GM23338 (cell line): ENCODE measurements at regions not wholly inside any gene's neighbourhood (a gene's known extent, or its start where the extent isn't known, plus 50 kb on each side); places are given as distances from the start of the nearest gene placed in this dataset.

Experiments
- CTCF ChIP-seq, 2 experiments: fragments of 200-600 bp in 1 of 2; sonication (generic) in 1 of 2; conservative IDR thresholded peaks; 2 replicates each; pipeline versions ENCODE4 v1.5.1 to v1.6.1; 2016 to 2017; ENCODE audit warnings: antibody characterized with exemption in 2 of 2, low read depth in 2 of 2, mild to moderate bottlenecking in 2 of 2, moderate library complexity in 1 of 2
- EZH2 ChIP-seq: fragments of 200-600 bp; sonication (generic); IDR thresholded peaks from one replicate; pipeline ENCODE4 v1.8.0; 2017; ENCODE audit warnings: antibody characterized with exemption, mild to moderate bottlenecking, low read depth; ENCODE audit not compliant: unreplicated experiment
- EZH2phosphoT487 ChIP-seq: fragments of 200-600 bp; sonication (generic); IDR thresholded peaks from one replicate; pipeline ENCODE4 v1.8.1; 2018; ENCODE audit warnings: antibody characterized with exemption; ENCODE audit not compliant: unreplicated experiment
- JUNB ChIP-seq: IDR thresholded peaks from one replicate; pipeline ENCODE4 v1.6.1; 2016; ENCODE audit warnings: antibody characterized with exemption; ENCODE audit not compliant: unreplicated experiment
- POLR2AphosphoS5 ChIP-seq: IDR thresholded peaks from 2 replicates; pipeline ENCODE4 v1.6.1; 2016; ENCODE audit warnings: antibody characterized with exemption, low read depth
- REST ChIP-seq: IDR thresholded peaks from one replicate; pipeline ENCODE4 v1.6.1; 2018; ENCODE audit warnings: antibody characterized with exemption; ENCODE audit not compliant: unreplicated experiment

- no peak for TF ChIP-seq CTCF (conservative IDR thresholded peaks at IDR 0.05; ENCODE audit: low read depth in 2 of 2)
- no peak for TF ChIP-seq EZH2phosphoT487
- TF ChIP-seq EZH2 = no peak
- TF ChIP-seq REST = no peak
- no peak for TF ChIP-seq JUNB
- no peak for TF ChIP-seq POLR2AphosphoS5
These were observed 78.3 kb upstream of the HTR2A start for GRCh38 chr13:46975173-46975572.
